GM23338 (cell line): ENCODE measurements at regions not wholly inside any gene's neighbourhood (a gene's known extent, or its start where the extent isn't known, plus 50 kb on each side); places are given as distances from the start of the nearest gene placed in this dataset.
A peak's percentile ranks its signal among the peaks of the same experiment; 100 is the strongest.

Experiments used
- ATAC-seq: fragments of 200-7000 bp; cut with Tn5 transposase; 3 replicates; pipeline ENCODE4 v1.9.1; 2020
- DNase-seq: peaks from one replicate; pipeline ENCODE4 v3.0.0-alpha.2; 2015; ENCODE audit warnings: low spot score
- H2AFZ ChIP-seq: fragments of 200-600 bp; sonication (generic); 2 replicates; pipeline ENCODE4 v1.8.0; 2016; ENCODE audit warnings: antibody characterized with exemption, mild to moderate bottlenecking, moderate library complexity
- H3F3A ChIP-seq: fragments of 200-600 bp; sonication (generic); replicated peaks from 2 replicates; pipeline ENCODE4 v1.8.0; 2017; ENCODE audit warnings: antibody characterized with exemption, mixed run types, low read depth
- H3K27ac ChIP-seq: fragments of 200-600 bp; sonication (generic); 2 replicates; pipeline ENCODE4 v1.6.1; 2016; ENCODE audit warnings: low read depth
- H3K27me3 ChIP-seq: fragments of 200-600 bp; sonication (generic); 2 replicates; pipeline ENCODE4 v1.8.0; 2016; ENCODE audit warnings: mild to moderate bottlenecking, mixed run types, moderate library complexity; ENCODE audit not compliant: insufficient read depth
- H3K36me3 ChIP-seq: fragments of 200-600 bp; sonication (generic); 2 replicates; pipeline ENCODE4 v1.8.0; 2016; ENCODE audit warnings: mild to moderate bottlenecking; ENCODE audit not compliant: insufficient read depth
- H3K4me1 ChIP-seq: fragments of 200-600 bp; sonication (generic); 2 replicates; pipeline ENCODE4 v1.8.0; 2016; ENCODE audit warnings: mild to moderate bottlenecking, moderate library complexity; ENCODE audit not compliant: insufficient read depth
- H3K4me2 ChIP-seq: fragments of 200-600 bp; sonication (generic); 2 replicates; pipeline ENCODE4 v1.7.1; 2017; ENCODE audit warnings: mixed run types
- H3K4me3 ChIP-seq: fragments of 200-600 bp; sonication (generic); 2 replicates; pipeline ENCODE4 v1.6.1; 2016; ENCODE audit warnings: mixed run types
- H3K79me2 ChIP-seq: fragments of 200-600 bp; sonication (generic); replicated peaks from 2 replicates; pipeline ENCODE4 v1.8.0; 2017; ENCODE audit warnings: mild to moderate bottlenecking; ENCODE audit not compliant: insufficient read depth
- H3K9me2 ChIP-seq: fragments of 200-600 bp; sonication (generic); 2 replicates; pipeline ENCODE4 v1.8.0; 2017; ENCODE audit not compliant: insufficient read depth
- H4K20me1 ChIP-seq: fragments of 200-600 bp; sonication (generic); replicated peaks from 2 replicates; pipeline ENCODE4 v1.8.0; 2017; ENCODE audit warnings: mild to moderate bottlenecking; ENCODE audit not compliant: insufficient read depth
- H3K27ac Mint-ChIP-seq: 2 replicates; pipeline ENCODE4 v1.8.0; 2020; ENCODE audit warnings: inconsistent platforms, mild to moderate bottlenecking, moderate library complexity, mixed read lengths
- H3K27me3 Mint-ChIP-seq: 3 replicates; pipeline ENCODE4 v1.8.0; 2022; ENCODE audit warnings: low read depth, mild to moderate bottlenecking, moderate library complexity, mixed read lengths, inconsistent platforms; ENCODE audit not compliant: insufficient read depth, poor library complexity
- H3K36me3 Mint-ChIP-seq: 3 replicates; pipeline ENCODE4 v1.8.0; 2021; ENCODE audit warnings: low read depth, mild to moderate bottlenecking, inconsistent platforms, moderate library complexity, mixed read lengths
- H3K4me1 Mint-ChIP-seq: 3 replicates; pipeline ENCODE4 v1.8.0; 2020; ENCODE audit warnings: mild to moderate bottlenecking, inconsistent platforms, mixed read lengths
- H3K4me3 Mint-ChIP-seq: 3 replicates; pipeline ENCODE4 v1.8.0; 2021; ENCODE audit warnings: moderate library complexity, mild to moderate bottlenecking, inconsistent platforms, mixed read lengths
- H3K9me3 Mint-ChIP-seq: 3 replicates; pipeline ENCODE4 v1.8.0; 2020; ENCODE audit warnings: moderate library complexity, mild to moderate bottlenecking, inconsistent platforms, mixed read lengths
- STAT1 ChIP-seq: IDR thresholded peaks from one replicate; pipeline ENCODE4 v1.6.1; 2016; ENCODE audit warnings: antibody characterized with exemption; ENCODE audit not compliant: unreplicated experiment
- TF ChIP-seq, protein P1 (sequence below): fragments of 250-450 bp; sonication (Bioruptor Pico); IDR thresholded peaks from 2 replicates; pipeline ENCODE4 v1.5.0; 2020; ENCODE audit warnings: mild to moderate bottlenecking, moderate library complexity
- TF ChIP-seq, protein P2 (sequence below), 2 experiments: fragments of 200-600 bp in 1 of 2; sonication (generic) in 1 of 2; conservative IDR thresholded peaks; 2 replicates each; pipeline versions ENCODE4 v1.5.1 to v1.6.1; 2016 to 2017; ENCODE audit warnings: antibody characterized with exemption in 2 of 2, low read depth in 2 of 2, mild to moderate bottlenecking in 2 of 2, moderate library complexity in 1 of 2

DNA sequence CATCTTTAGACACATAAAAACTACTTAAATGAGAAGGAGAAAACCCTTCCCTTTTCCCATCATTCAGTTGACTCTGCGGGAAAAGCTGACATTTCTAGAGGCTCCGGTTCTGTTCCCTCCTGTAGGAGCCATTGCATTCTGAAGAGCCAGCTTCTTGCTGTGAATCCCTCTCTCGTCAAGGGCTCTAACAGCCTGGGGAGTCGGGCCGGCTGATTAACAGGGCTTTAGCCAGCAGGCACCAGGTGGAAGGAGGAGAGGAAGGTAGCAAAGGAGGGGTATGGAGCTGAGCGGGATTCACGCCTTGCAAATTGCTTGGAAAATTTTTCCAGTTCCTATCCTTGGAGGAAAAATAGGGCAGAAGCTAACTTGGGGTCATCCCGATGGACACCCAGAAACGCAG is 108.3 kb upstream of the UBE2E1 start (continued):
- TF ChIP-seq, protein P1, sequence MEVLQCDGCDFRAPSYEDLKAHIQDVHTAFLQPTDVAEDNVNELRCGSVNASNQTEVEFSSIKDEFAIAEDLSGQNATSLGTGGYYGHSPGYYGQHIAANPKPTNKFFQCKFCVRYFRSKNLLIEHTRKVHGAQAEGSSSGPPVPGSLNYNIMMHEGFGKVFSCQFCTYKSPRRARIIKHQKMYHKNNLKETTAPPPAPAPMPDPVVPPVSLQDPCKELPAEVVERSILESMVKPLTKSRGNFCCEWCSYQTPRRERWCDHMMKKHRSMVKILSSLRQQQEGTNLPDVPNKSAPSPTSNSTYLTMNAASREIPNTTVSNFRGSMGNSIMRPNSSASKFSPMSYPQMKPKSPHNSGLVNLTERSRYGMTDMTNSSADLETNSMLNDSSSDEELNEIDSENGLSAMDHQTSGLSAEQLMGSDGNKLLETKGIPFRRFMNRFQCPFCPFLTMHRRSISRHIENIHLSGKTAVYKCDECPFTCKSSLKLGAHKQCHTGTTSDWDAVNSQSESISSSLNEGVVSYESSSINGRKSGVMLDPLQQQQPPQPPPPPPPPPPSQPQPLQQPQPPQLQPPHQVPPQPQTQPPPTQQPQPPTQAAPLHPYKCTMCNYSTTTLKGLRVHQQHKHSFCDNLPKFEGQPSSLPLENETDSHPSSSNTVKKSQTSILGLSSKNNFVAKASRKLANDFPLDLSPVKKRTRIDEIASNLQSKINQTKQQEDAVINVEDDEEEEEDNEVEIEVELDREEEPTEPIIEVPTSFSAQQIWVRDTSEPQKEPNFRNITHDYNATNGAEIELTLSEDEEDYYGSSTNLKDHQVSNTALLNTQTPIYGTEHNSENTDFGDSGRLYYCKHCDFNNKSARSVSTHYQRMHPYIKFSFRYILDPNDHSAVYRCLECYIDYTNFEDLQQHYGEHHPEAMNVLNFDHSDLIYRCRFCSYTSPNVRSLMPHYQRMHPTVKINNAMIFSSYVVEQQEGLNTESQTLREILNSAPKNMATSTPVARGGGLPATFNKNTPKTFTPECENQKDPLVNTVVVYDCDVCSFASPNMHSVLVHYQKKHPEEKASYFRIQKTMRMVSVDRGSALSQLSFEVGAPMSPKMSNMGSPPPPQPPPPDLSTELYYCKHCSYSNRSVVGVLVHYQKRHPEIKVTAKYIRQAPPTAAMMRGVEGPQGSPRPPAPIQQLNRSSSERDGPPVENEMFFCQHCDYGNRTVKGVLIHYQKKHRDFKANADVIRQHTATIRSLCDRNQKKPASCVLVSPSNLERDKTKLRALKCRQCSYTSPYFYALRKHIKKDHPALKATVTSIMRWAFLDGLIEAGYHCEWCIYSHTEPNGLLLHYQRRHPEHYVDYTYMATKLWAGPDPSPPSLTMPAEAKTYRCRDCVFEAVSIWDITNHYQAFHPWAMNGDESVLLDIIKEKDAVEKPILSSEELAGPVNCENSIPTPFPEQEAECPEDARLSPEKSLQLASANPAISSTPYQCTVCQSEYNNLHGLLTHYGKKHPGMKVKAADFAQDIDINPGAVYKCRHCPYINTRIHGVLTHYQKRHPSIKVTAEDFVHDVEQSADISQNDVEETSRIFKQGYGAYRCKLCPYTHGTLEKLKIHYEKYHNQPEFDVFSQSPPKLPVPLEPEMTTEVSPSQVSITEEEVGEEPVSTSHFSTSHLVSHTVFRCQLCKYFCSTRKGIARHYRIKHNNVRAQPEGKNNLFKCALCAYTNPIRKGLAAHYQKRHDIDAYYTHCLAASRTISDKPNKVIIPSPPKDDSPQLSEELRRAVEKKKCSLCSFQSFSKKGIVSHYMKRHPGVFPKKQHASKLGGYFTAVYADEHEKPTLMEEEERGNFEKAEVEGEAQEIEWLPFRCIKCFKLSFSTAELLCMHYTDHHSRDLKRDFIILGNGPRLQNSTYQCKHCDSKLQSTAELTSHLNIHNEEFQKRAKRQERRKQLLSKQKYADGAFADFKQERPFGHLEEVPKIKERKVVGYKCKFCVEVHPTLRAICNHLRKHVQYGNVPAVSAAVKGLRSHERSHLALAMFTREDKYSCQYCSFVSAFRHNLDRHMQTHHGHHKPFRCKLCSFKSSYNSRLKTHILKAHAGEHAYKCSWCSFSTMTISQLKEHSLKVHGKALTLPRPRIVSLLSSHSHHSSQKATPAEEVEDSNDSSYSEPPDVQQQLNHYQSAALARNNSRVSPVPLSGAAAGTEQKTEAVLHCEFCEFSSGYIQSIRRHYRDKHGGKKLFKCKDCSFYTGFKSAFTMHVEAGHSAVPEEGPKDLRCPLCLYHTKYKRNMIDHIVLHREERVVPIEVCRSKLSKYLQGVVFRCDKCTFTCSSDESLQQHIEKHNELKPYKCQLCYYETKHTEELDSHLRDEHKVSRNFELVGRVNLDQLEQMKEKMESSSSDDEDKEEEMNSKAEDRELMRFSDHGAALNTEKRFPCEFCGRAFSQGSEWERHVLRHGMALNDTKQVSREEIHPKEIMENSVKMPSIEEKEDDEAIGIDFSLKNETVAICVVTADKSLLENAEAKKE (CRISPR knock-in tag), result no peak

DNA sequence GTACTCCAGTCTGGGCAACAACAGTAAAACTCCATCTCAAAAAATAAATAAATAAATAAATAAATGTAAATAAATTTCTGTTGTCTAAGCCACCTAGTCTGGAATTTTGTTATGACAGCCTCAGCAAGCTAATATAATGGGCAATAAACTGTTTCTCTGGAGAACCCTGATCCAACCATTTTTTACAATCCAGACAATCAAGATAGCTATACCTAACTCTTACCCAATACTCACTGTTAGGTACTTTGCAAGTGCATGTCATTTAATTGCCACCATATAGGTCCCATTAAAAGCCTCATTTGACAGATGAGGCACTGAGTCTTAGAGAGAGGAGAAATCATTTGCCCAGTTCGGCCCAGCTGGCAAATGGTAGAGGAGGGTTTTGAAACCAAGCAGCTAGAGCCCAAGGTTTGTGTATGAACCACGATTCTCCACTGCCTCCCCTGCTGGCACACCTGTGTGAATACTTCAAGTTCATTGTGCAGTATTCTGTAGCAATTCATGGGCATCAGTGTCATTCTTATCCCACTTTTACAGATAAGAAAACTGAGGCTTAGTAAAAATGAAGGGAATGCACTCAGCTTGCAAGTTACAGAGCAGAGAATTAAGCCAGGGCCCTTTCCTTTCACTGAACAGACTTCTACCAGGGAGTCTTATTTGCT is 107.0 kb upstream of the UBE2E1 start:
- peaks cover 18% of the 10 kb centered on the region for H3K4me1 Mint-ChIP-seq
- ATAC-seq, result no peak
- H3K9me3 Mint-ChIP-seq, result no peaks in the 10 kb centered on the region

More for the DNA sequence above, 107.0 kb upstream of the UBE2E1 start:
- Histone ChIP-seq H3K27me3 (no peaks in the 10 kb centered on the region), H3K79me2 (no peaks in the 10 kb centered on the region), H3K4me2 (no peak overlapping the region), H3K27ac (no peak overlapping the region), H2AFZ (no peak overlapping the region), H4K20me1 (no peaks in the 10 kb centered on the region), H3K4me1 (peaks cover 5% of the 10 kb centered on the region; the same call in 1 of the 2 replicates), H3F3A (no peaks in the 10 kb centered on the region), H3K9me2 (no peaks in the 10 kb centered on the region), H3K36me3 (no peaks in the 10 kb centered on the region), H3K4me3 (no peak overlapping the region)
- Mint-ChIP-seq H3K27me3 (peaks cover 1% of the 10 kb centered on the region), H3K4me3 (no peak overlapping the region), H3K36me3 (no peaks in the 10 kb centered on the region), H3K27ac (no peak overlapping the region)
- no peak for DNase-seq
- TF ChIP-seq, protein P2, sequence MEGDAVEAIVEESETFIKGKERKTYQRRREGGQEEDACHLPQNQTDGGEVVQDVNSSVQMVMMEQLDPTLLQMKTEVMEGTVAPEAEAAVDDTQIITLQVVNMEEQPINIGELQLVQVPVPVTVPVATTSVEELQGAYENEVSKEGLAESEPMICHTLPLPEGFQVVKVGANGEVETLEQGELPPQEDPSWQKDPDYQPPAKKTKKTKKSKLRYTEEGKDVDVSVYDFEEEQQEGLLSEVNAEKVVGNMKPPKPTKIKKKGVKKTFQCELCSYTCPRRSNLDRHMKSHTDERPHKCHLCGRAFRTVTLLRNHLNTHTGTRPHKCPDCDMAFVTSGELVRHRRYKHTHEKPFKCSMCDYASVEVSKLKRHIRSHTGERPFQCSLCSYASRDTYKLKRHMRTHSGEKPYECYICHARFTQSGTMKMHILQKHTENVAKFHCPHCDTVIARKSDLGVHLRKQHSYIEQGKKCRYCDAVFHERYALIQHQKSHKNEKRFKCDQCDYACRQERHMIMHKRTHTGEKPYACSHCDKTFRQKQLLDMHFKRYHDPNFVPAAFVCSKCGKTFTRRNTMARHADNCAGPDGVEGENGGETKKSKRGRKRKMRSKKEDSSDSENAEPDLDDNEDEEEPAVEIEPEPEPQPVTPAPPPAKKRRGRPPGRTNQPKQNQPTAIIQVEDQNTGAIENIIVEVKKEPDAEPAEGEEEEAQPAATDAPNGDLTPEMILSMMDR (conservative IDR thresholded peaks at IDR 0.05; ENCODE audit: low read depth in 2 of 2), result 0 out of 4 replicates have a peak, but pooled peaks of 1 of the 2 experiments have one; percentile 10
- no peak for TF ChIP-seq STAT1
